GM23338 (cell line): ENCODE measurements at regions not wholly inside any gene's neighbourhood (a gene's known extent, or its start where the extent isn't known, plus 50 kb on each side); places are given as distances from the start of the nearest gene placed in this dataset.
A peak's percentile ranks its signal among the peaks of the same experiment; 100 is the strongest.

ENCODE experiments used
- ATAC-seq: fragments of 200-7000 bp; cut with Tn5 transposase; 3 replicates; pipeline ENCODE4 v1.9.1; 2020
- DNase-seq: peaks from one replicate; pipeline ENCODE4 v3.0.0-alpha.2; 2015; ENCODE audit warnings: low spot score
- H2AFZ ChIP-seq: fragments of 200-600 bp; sonication (generic); 2 replicates; pipeline ENCODE4 v1.8.0; 2016; ENCODE audit warnings: antibody characterized with exemption, mild to moderate bottlenecking, moderate library complexity
- H3F3A ChIP-seq: fragments of 200-600 bp; sonication (generic); replicated peaks from 2 replicates; pipeline ENCODE4 v1.8.0; 2017; ENCODE audit warnings: antibody characterized with exemption, mixed run types, low read depth
- H3K27ac ChIP-seq: fragments of 200-600 bp; sonication (generic); 2 replicates; pipeline ENCODE4 v1.6.1; 2016; ENCODE audit warnings: low read depth
- H3K27me3 ChIP-seq: fragments of 200-600 bp; sonication (generic); 2 replicates; pipeline ENCODE4 v1.8.0; 2016; ENCODE audit warnings: mild to moderate bottlenecking, mixed run types, moderate library complexity; ENCODE audit not compliant: insufficient read depth
- H3K36me3 ChIP-seq: fragments of 200-600 bp; sonication (generic); 2 replicates; pipeline ENCODE4 v1.8.0; 2016; ENCODE audit warnings: mild to moderate bottlenecking; ENCODE audit not compliant: insufficient read depth
- H3K4me1 ChIP-seq: fragments of 200-600 bp; sonication (generic); 2 replicates; pipeline ENCODE4 v1.8.0; 2016; ENCODE audit warnings: mild to moderate bottlenecking, moderate library complexity; ENCODE audit not compliant: insufficient read depth
- H3K4me2 ChIP-seq: fragments of 200-600 bp; sonication (generic); 2 replicates; pipeline ENCODE4 v1.7.1; 2017; ENCODE audit warnings: mixed run types
- H3K4me3 ChIP-seq: fragments of 200-600 bp; sonication (generic); 2 replicates; pipeline ENCODE4 v1.6.1; 2016; ENCODE audit warnings: mixed run types
- H3K79me2 ChIP-seq: fragments of 200-600 bp; sonication (generic); replicated peaks from 2 replicates; pipeline ENCODE4 v1.8.0; 2017; ENCODE audit warnings: mild to moderate bottlenecking; ENCODE audit not compliant: insufficient read depth
- H3K9me2 ChIP-seq: fragments of 200-600 bp; sonication (generic); 2 replicates; pipeline ENCODE4 v1.8.0; 2017; ENCODE audit not compliant: insufficient read depth
- H4K20me1 ChIP-seq: fragments of 200-600 bp; sonication (generic); replicated peaks from 2 replicates; pipeline ENCODE4 v1.8.0; 2017; ENCODE audit warnings: mild to moderate bottlenecking; ENCODE audit not compliant: insufficient read depth
- H3K27ac Mint-ChIP-seq: 2 replicates; pipeline ENCODE4 v1.8.0; 2020; ENCODE audit warnings: inconsistent platforms, mild to moderate bottlenecking, moderate library complexity, mixed read lengths
- H3K27me3 Mint-ChIP-seq: 3 replicates; pipeline ENCODE4 v1.8.0; 2022; ENCODE audit warnings: low read depth, mild to moderate bottlenecking, moderate library complexity, mixed read lengths, inconsistent platforms; ENCODE audit not compliant: insufficient read depth, poor library complexity
- H3K36me3 Mint-ChIP-seq: 3 replicates; pipeline ENCODE4 v1.8.0; 2021; ENCODE audit warnings: low read depth, mild to moderate bottlenecking, inconsistent platforms, moderate library complexity, mixed read lengths
- H3K4me1 Mint-ChIP-seq: 3 replicates; pipeline ENCODE4 v1.8.0; 2020; ENCODE audit warnings: mild to moderate bottlenecking, inconsistent platforms, mixed read lengths
- H3K4me3 Mint-ChIP-seq: 3 replicates; pipeline ENCODE4 v1.8.0; 2021; ENCODE audit warnings: moderate library complexity, mild to moderate bottlenecking, inconsistent platforms, mixed read lengths
- H3K9me3 Mint-ChIP-seq: 3 replicates; pipeline ENCODE4 v1.8.0; 2020; ENCODE audit warnings: moderate library complexity, mild to moderate bottlenecking, inconsistent platforms, mixed read lengths
- CREB1 ChIP-seq: fragments of 250-450 bp; sonication (Bioruptor Pico); IDR thresholded peaks from 2 replicates; pipeline ENCODE4 v1.5.0; 2020; ENCODE audit warnings: low read depth, mild to moderate bottlenecking, moderate library complexity
- CTCF ChIP-seq, 2 experiments: fragments of 200-600 bp in 1 of 2; sonication (generic) in 1 of 2; conservative IDR thresholded peaks; 2 replicates each; pipeline versions ENCODE4 v1.5.1 to v1.6.1; 2016 to 2017; ENCODE audit warnings: antibody characterized with exemption in 2 of 2, low read depth in 2 of 2, mild to moderate bottlenecking in 2 of 2, moderate library complexity in 1 of 2
- ETS1 ChIP-seq: IDR thresholded peaks from 2 replicates; pipeline ENCODE4 v1.6.1; 2016; ENCODE audit warnings: antibody characterized with exemption
- JUNB ChIP-seq: IDR thresholded peaks from one replicate; pipeline ENCODE4 v1.6.1; 2016; ENCODE audit warnings: antibody characterized with exemption; ENCODE audit not compliant: unreplicated experiment
- NANOG ChIP-seq: IDR thresholded peaks from 2 replicates; pipeline ENCODE4 v1.6.1; 2016; ENCODE audit warnings: antibody characterized with exemption, borderline replicate concordance
- POLR2AphosphoS5 ChIP-seq: IDR thresholded peaks from 2 replicates; pipeline ENCODE4 v1.6.1; 2016; ENCODE audit warnings: antibody characterized with exemption, low read depth
- REST ChIP-seq: IDR thresholded peaks from one replicate; pipeline ENCODE4 v1.6.1; 2018; ENCODE audit warnings: antibody characterized with exemption; ENCODE audit not compliant: unreplicated experiment
- STAT1 ChIP-seq: IDR thresholded peaks from one replicate; pipeline ENCODE4 v1.6.1; 2016; ENCODE audit warnings: antibody characterized with exemption; ENCODE audit not compliant: unreplicated experiment
- ZNF114 ChIP-seq: fragments of 250-450 bp; sonication (Bioruptor Pico); IDR thresholded peaks from 2 replicates; pipeline ENCODE4 v1.5.0; 2020; ENCODE audit warnings: mild to moderate bottlenecking, moderate library complexity
- ZNF331 ChIP-seq: fragments of 250-450 bp; sonication (Bioruptor Pico); IDR thresholded peaks from 2 replicates; pipeline ENCODE4 v1.5.0; 2020; ENCODE audit warnings: low read depth, mild to moderate bottlenecking, moderate library complexity
- ZNF462 ChIP-seq: fragments of 250-450 bp; sonication (Bioruptor Pico); IDR thresholded peaks from 2 replicates; pipeline ENCODE4 v1.5.0; 2020; ENCODE audit warnings: mild to moderate bottlenecking, moderate library complexity

GRCh38 chr9:21558079-21558478 lies 76.0 kb upstream of the IFNE start (continued):
- TF ChIP-seq ZNF462 (CRISPR knock-in tag) (no peak), ZNF331 (CRISPR knock-in tag) (no peak), POLR2AphosphoS5 (no peak)

GRCh38 chr9:21558615-21559401 lies 76.7 kb upstream of the IFNE start:
- no peaks in the 10 kb centered on the region for H3K9me2 ChIP-seq
- no peak overlapping the region for H3K27ac ChIP-seq
- no peaks in the 10 kb centered on the region for H3K36me3 ChIP-seq
- peaks cover 44% of the 10 kb centered on the region for H3K79me2 ChIP-seq
- no peaks in the 10 kb centered on the region for H3F3A ChIP-seq
- H2AFZ ChIP-seq, result peak overlapping the region; percentile 84; the same call in 1 of the 2 replicates
- no peaks in the 10 kb centered on the region; the same call in 1 of the 2 replicates for H4K20me1 ChIP-seq
- H3K4me1 ChIP-seq, result peaks cover 37% of the 10 kb centered on the region
- peak overlapping the region; percentile 87 for H3K4me2 ChIP-seq
- Mint-ChIP-seq H3K27me3 (peaks cover 16% of the 10 kb centered on the region), H3K36me3 (no peaks in the 10 kb centered on the region), H3K27ac (no peak overlapping the region), H3K4me3 (peak overlapping the region; percentile 73), H3K9me3 (no peaks in the 10 kb centered on the region), H3K4me1 (peaks cover 36% of the 10 kb centered on the region)
- peaks cover 32% of the 10 kb centered on the region for H3K27me3 ChIP-seq
- ATAC-seq (peak; percentile 54), DNase-seq (peak; percentile 50)
- H3K4me3 ChIP-seq, result peak overlapping the region; percentile 67
- TF ChIP-seq CTCF (conservative IDR thresholded peaks at IDR 0.05; ENCODE audit: low read depth in 2 of 2) (no peak), ZNF114 (CRISPR knock-in tag) (no peak), REST (no peak), JUNB (no peak), CREB1 (CRISPR knock-in tag) (no peak), ETS1 (no peak), STAT1 (no peak), NANOG (no peak)
